NOMO-1 treated with DMSO at 0.1 percent for 48 hours (cell line): ENCODE measurements at regions not wholly inside any gene's neighbourhood (a gene's known extent, or its start where the extent isn't known, plus 50 kb on each side); places are given as distances from the start of the nearest gene placed in this dataset.

Experiments
- DNase-seq: peaks from one replicate; lab custom pipeline; 2025; ENCODE audit not compliant: unreplicated experiment; lab: John Stamatoyannopoulos, UW

GRCh38 chr2:173808718-173809117 is 156.5 kb downstream of the SP3 start:
- DNase-seq, result no peak

- no peak for DNase-seq
These were observed 152.9 kb downstream of the SP3 start for GRCh38 chr2:173812321-173812720.

GRCh38 chr2:173814306-173814705 is 150.9 kb downstream of the SP3 start:
- no peak for DNase-seq

- DNase-seq, result no peak
These were observed 149.4 kb downstream of the SP3 start for GRCh38 chr2:173815772-173816171.

GRCh38 chr2:173817582-173817981 is 147.6 kb downstream of the SP3 start:
- DNase-seq, result no peak

- no peak for DNase-seq
These were observed 146.9 kb downstream of the SP3 start for GRCh38 chr2:173818285-173818684.

GRCh38 chr2:173819852-173820251 is 145.3 kb downstream of the SP3 start:
- no peak for DNase-seq

- DNase-seq, result no peak
These were observed 143.7 kb downstream of the SP3 start for GRCh38 chr2:173821451-173821850.

GRCh38 chr2:173822889-173823542 is 142.2 kb downstream of the SP3 start:
- peak; percentile 8 for DNase-seq

- no peak for DNase-seq
These were observed 141.6 kb downstream of the SP3 start for GRCh38 chr2:173823543-173823939.

- DNase-seq, result no peak
These were observed 136.7 kb downstream of the SP3 start for GRCh38 chr2:173828189-173829142.

- DNase-seq, result no peak
These were observed 135.4 kb downstream of the SP3 start for GRCh38 chr2:173829727-173830126.

GRCh38 chr2:173830170-173830569 is 135.0 kb downstream of the SP3 start:
- no peak for DNase-seq

- no peak for DNase-seq
These were observed 133.6 kb downstream of the SP3 start for GRCh38 chr2:173831312-173832229.

GRCh38 chr2:173834141-173834540 is 131.0 kb downstream of the SP3 start:
- DNase-seq, result no peak

- DNase-seq, result no peak
These were observed 129.4 kb downstream of the SP3 start for GRCh38 chr2:173835726-173836125.

GRCh38 chr2:173841110-173841509 is 124.1 kb downstream of the SP3 start:
- DNase-seq, result no peak

GRCh38 chr2:173843526-173843925 is 121.6 kb downstream of the SP3 start:
- DNase-seq, result no peak

- no peak for DNase-seq
These were observed 114.0 kb downstream of the SP3 start for GRCh38 chr2:173851141-173851641.

- DNase-seq, result no peak
These were observed 111.0 kb downstream of the SP3 start for GRCh38 chr2:173854141-173854540.

GRCh38 chr2:173854840-173855239 is 110.3 kb downstream of the SP3 start:
- DNase-seq, result no peak
